Neuron (in vitro differentiated cells): ENCODE measurements at regions not wholly inside any gene's neighbourhood (a gene's known extent, or its start where the extent isn't known, plus 50 kb on each side); places are given as distances from the start of the nearest gene placed in this dataset.
"Not testable (repeated sequence)": the region's sequence is repeated elsewhere in the genome, so short reads cannot be mapped to it uniquely, and the experiment has no call there.

Experiments used
- H2AFZ ChIP-seq: one replicate; pipeline ENCODE4 v1.6.1; 2013; ENCODE audit warnings: low read depth, mild to moderate bottlenecking, inconsistent platforms, low read length, moderate library complexity
- H3K27me3 ChIP-seq: one replicate; pipeline ENCODE4 v1.6.1; 2013; ENCODE audit warnings: low read length; ENCODE audit not compliant: insufficient read depth
- H3K36me3 ChIP-seq: one replicate; pipeline ENCODE4 v1.6.1; 2013; ENCODE audit warnings: low read length; ENCODE audit not compliant: insufficient read depth
- H3K4me1 ChIP-seq: one replicate; pipeline ENCODE4 v1.6.1; 2013; ENCODE audit warnings: low read length; ENCODE audit not compliant: insufficient read depth
- H3K4me3 ChIP-seq: 2 replicates; pipeline ENCODE4 v1.5.1; 2013; ENCODE audit warnings: mild to moderate bottlenecking, low read length, moderate library complexity
- H3K9me3 ChIP-seq: one replicate; pipeline ENCODE4 v1.6.1; 2013; ENCODE audit warnings: low read length

DNA sequence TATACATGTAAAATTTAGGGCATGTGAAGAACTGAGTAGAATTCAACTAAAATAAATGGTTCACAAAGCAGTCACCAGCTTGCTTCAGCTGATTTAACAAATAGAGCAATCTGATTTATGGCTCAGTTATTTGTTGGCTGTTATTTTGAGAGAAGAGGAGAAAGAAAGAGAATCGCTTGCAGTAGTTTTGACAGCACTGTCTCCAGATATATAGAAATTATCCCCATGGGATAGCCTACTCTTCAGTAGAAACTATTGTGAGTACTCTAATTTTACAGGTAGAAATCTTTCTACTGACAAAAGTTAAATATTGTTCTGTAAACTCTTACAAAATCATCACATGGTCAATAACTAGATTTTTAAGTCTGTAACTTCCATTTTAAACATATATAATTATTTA lies 1098.2 kb downstream of the MRPL39 start:
- no peaks in the 10 kb centered on the region for H3K9me3 ChIP-seq
- no peaks in the 10 kb centered on the region for H3K27me3 ChIP-seq
- no peak overlapping the region for H2AFZ ChIP-seq
- H3K4me1 ChIP-seq = no peaks in the 10 kb centered on the region
- no peak overlapping the region for H3K4me3 ChIP-seq
- no peaks in the 10 kb centered on the region for H3K36me3 ChIP-seq

DNA sequence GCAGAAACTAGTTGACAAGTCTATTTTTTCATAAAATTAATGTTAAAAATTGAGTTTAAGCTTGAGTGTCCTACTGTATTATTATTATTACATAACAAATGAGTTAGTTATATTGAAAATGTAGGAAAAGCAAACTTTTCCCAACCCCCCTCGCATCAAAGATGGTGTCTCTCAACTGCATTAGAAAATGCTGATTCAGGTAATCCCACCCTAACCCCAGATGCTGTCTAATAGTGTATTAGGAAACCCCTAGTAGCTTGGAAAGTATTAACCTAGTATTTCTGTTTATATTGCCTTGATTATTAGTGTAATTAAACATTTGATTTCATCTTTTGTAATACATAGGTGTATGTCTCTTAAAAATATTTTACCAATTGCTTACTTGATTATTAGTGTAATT lies 1120.3 kb downstream of the MRPL39 start:
- Histone ChIP-seq H3K9me3 (no peaks in the 10 kb centered on the region), H3K27me3 (no peaks in the 10 kb centered on the region)

DNA sequence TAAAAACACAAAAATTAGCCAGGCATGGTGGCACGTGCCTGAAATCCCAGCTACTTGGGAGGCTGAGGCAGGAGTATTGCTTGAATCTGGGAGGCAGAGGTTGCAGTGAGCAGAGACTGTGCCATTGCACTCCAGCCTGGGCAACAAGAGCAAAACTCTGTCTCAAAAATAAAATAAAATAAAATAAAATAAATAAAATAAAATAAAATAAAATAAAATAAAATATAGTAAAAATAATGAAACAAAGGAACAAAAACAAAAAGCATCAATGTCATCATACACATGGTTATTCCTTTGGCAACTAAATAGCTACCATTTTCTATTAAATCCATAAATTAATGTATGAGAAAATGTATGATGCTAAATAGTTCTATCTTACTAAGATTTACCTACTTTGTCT lies 1123.9 kb downstream of the MRPL39 start:
- not testable (repeated sequence) for H3K27me3 ChIP-seq, H3K4me1 ChIP-seq, H3K36me3 ChIP-seq, H2AFZ ChIP-seq, H3K4me3 ChIP-seq, H3K9me3 ChIP-seq

More for the DNA sequence above, 1120.3 kb downstream of the MRPL39 start:
- Histone ChIP-seq H2AFZ (no peak overlapping the region), H3K4me1 (no peaks in the 10 kb centered on the region), H3K36me3 (no peaks in the 10 kb centered on the region), H3K4me3 (no peak overlapping the region)

DNA sequence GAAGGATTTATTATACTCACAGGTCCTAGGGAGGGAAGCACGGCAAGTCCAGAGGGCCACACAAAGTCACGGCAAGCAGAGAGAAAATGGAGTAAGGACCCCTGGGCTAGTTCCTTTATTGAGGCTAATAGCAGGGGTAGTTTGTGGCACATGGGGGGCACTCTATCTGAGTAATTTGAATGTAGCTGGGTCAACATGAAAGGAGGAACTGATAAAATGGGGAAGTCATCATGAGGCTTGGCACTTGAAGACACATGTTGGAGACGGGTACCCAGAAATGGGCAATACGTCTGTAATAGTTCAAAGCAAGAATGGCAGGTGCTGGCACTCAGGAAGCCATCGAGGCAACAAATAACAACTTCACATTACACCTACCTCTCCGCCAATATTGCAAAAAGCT lies 1136.4 kb downstream of the MRPL39 start:
- Histone ChIP-seq H3K27me3 (no peaks in the 10 kb centered on the region), H3K9me3 (no peaks in the 10 kb centered on the region)

GRCh38 chr21:24456358-24456757 lies 1150.9 kb downstream of the MRPL39 start:
- Histone ChIP-seq H3K4me1 (no peaks in the 10 kb centered on the region), H3K9me3 (no peaks in the 10 kb centered on the region), H3K36me3 (no peaks in the 10 kb centered on the region), H3K4me3 (no peak overlapping the region), H3K27me3 (no peaks in the 10 kb centered on the region), H2AFZ (no peak overlapping the region)

More for the DNA sequence above, 1136.4 kb downstream of the MRPL39 start:
- no peak overlapping the region for H2AFZ ChIP-seq
- H3K36me3 ChIP-seq = no peaks in the 10 kb centered on the region
- no peak overlapping the region for H3K4me3 ChIP-seq
- no peaks in the 10 kb centered on the region for H3K4me1 ChIP-seq

GRCh38 chr21:24450119-24450518 lies 1157.2 kb downstream of the MRPL39 start:
- no peaks in the 10 kb centered on the region for H3K36me3 ChIP-seq

DNA sequence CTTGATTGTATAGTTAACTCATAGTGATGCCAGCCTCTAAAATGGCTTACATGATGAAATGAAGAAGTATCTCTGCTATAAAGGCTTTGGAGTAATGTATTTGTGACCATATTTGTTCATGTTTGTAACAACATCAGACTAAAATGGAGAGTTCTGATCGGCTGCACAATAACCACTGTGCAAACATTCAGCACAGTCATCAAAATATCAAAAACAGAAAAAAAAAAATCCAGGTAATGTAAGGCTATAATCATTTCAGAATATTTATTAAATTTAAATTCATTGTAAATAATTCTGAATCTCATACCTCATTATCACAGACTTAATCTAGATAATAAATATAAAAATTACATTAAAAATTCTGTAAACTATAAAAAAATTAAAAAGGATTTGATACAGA lies 1161.8 kb downstream of the MRPL39 start:
- Histone ChIP-seq H3K4me3 (no peak overlapping the region), H3K36me3 (no peaks in the 10 kb centered on the region), H3K4me1 (no peaks in the 10 kb centered on the region), H3K27me3 (no peaks in the 10 kb centered on the region), H3K9me3 (no peaks in the 10 kb centered on the region), H2AFZ (no peak overlapping the region)

More at GRCh38 chr21:24450119-24450518, 1157.2 kb downstream of the MRPL39 start:
- Histone ChIP-seq H3K9me3 (no peaks in the 10 kb centered on the region), H3K4me1 (no peaks in the 10 kb centered on the region), H2AFZ (no peak overlapping the region), H3K27me3 (no peaks in the 10 kb centered on the region), H3K4me3 (no peak overlapping the region)

- no peaks in the 10 kb centered on the region for H3K27me3 ChIP-seq
- no peak overlapping the region for H2AFZ ChIP-seq
- no peak overlapping the region for H3K4me3 ChIP-seq
- no peaks in the 10 kb centered on the region for H3K4me1 ChIP-seq
- no peaks in the 10 kb centered on the region for H3K36me3 ChIP-seq
- no peaks in the 10 kb centered on the region for H3K9me3 ChIP-seq
These were observed 1162.5 kb downstream of the MRPL39 start for GRCh38 chr21:24444736-24445135.

DNA sequence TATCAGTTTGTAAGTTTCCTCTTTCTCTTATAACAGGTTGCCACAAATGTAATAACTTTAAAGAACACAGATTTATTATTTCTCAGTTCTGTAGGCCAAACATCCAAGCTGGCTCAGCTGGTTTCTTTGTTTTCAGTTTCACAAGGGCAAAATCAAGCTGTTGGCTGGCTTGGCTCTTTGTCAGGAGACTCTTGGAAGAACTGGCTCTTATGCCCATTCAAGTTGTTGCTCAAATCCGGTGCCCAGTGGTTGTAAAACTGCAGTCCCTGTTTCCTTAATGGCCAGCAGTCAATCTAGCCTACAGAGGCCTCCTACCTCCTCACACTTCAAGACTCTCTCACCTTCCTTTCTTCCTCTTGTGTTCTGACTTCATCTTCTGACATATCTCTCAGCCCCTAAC lies 1171.0 kb downstream of the MRPL39 start:
- H3K4me3 ChIP-seq = no peak overlapping the region
- no peaks in the 10 kb centered on the region for H3K4me1 ChIP-seq
- H3K9me3 ChIP-seq = no peaks in the 10 kb centered on the region
- H3K36me3 ChIP-seq = no peaks in the 10 kb centered on the region
- no peak overlapping the region for H2AFZ ChIP-seq
- H3K27me3 ChIP-seq = no peaks in the 10 kb centered on the region

GRCh38 chr21:24428591-24429199 lies 1178.6 kb downstream of the MRPL39 start:
- Histone ChIP-seq H3K27me3 (no peaks in the 10 kb centered on the region), H3K36me3 (no peaks in the 10 kb centered on the region), H3K9me3 (no peaks in the 10 kb centered on the region), H3K4me3 (no peak overlapping the region), H2AFZ (no peak overlapping the region), H3K4me1 (no peaks in the 10 kb centered on the region)

DNA sequence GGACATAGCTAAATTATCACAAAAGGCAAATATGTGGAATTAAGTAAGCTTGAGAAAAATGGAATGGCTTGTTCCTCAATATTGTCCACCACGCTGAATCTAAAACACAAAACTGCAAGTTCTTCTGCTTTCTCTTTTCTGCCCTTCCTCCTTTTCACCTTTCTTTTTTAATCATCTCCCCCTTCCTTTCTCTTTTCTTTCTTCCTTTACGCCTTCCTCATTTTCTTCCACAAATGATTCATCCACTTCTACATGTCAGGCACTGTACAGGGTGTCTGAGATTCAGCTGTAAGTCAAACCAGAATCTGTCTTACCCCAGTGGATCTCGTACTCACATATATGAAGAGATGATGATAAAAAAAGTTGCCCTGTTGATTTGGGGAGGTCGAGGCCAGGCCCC lies 1182.5 kb downstream of the MRPL39 start:
- Histone ChIP-seq H3K36me3 (no peaks in the 10 kb centered on the region), H3K9me3 (peaks cover 2% of the 10 kb centered on the region), H3K4me3 (no peak overlapping the region), H2AFZ (no peak overlapping the region), H3K27me3 (no peaks in the 10 kb centered on the region), H3K4me1 (no peaks in the 10 kb centered on the region)

GRCh38 chr21:24423546-24423945 lies 1183.7 kb downstream of the MRPL39 start:
- Histone ChIP-seq H3K9me3 (peaks cover 2% of the 10 kb centered on the region), H3K4me1 (no peaks in the 10 kb centered on the region), H2AFZ (no peak overlapping the region), H3K36me3 (no peaks in the 10 kb centered on the region), H3K27me3 (no peaks in the 10 kb centered on the region), H3K4me3 (no peak overlapping the region)

- Histone ChIP-seq H3K36me3 (no peaks in the 10 kb centered on the region), H3K27me3 (no peaks in the 10 kb centered on the region), H2AFZ (no peak overlapping the region), H3K9me3 (peaks cover 2% of the 10 kb centered on the region), H3K4me1 (no peaks in the 10 kb centered on the region), H3K4me3 (no peak overlapping the region)
These were observed 1186.6 kb downstream of the MRPL39 start for GRCh38 chr21:24420689-24421088.

DNA sequence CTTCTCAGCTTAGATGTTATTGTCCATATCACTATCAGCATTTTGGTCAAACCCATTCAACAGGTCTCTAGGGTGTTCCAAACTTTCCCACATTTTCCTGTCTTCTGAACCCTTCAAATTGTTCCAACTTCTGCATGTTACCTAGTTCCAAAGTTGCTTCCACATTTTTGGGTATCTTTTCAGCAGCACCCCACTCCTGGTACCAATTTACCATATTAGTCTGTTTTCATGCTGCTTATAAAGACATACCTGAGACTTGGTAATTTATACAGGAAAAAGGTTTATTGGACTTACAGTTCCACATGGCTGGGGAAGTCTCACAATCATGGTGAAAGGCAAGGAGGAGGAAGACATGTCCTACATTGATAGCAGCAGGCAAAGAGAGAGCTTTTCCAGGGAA lies 1187.6 kb downstream of the MRPL39 start:
- not testable (repeated sequence) for H3K4me1 ChIP-seq, H2AFZ ChIP-seq, H3K4me3 ChIP-seq

More for the DNA sequence above, 1187.6 kb downstream of the MRPL39 start:
- H3K9me3 ChIP-seq, H3K27me3 ChIP-seq, H3K36me3 ChIP-seq: not testable (repeated sequence)
